ENCODE measurements at regions not wholly inside any gene's neighbourhood (a gene's known extent, or its start where the extent isn't known, plus 50 kb on each side); places are given as distances from the start of the nearest gene placed in this dataset.

DNA sequence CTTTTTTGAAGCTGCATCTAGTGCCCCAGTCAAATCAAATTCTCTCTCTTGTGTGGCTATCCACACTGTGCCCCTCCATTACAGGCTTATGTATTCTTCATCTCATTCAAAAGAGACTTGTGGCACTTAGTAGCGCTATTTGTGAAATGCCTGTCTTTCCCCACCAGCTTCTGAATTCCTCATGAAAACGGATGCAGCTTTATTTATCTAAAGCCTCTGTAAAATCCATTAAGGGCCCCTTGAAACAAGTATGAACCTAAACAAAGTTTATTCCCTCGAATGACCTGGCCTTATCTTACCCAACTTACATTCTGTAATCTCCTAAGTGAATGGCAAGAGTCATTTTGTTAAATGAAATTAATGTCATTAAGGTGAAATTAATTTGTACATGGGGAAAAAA is 417.4 kb upstream of the PIK3C3 start:
- DNase-seq: no peak

DNA sequence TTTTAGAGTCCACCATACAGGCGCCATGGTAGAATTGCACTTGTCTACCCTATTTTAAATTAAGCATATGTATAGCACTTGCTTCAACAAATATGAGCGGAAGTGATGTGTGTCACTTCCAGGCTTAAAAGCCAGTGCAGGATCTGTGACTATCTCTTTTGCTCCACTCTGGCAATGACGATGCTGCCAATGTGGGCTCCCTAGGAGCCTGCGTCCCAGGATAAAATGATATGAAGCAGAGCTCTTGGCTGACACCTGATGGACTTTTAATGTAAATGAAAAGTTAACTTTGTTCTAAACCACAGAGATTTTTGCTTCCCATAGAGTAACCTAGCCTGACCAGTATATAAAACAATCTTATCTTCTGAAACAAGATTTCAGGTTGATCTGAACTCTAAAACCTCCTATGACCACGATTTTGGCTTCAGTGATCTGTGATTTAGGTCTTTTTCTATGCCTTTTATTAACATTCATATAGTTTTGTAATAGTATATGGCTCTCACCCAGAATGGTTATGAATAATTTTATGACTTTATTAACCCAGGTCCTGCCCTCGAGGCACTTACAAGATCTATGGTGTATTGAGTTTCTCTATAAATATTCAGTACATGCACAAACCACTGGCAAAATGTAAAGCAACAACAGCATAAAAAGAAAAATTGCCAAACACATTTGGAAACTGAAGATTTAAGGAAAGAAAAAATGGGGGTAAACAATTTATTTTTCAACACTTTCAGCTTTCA is 422.5 kb upstream of the PIK3C3 start:
- no peak for DNase-seq

DNA sequence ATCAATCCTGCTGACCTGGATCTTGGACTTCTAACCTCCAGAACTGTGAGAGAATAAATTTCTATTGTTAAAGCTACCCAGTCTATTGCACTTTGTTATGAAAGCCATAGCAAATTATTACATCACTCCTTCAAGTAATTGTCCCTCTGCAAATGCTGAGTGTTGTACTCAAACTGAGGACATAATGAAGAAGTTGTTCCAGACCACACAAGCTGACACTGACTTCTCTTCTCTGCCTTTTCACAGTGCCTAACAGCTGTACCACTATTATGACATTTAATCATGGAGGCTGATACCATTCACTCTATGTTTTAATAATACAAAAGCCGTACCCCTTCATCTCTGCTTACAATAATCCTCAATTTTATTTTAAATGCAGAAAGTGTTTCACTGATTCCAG is 424.1 kb upstream of the PIK3C3 start:
- DNase-seq: no peak

DNA sequence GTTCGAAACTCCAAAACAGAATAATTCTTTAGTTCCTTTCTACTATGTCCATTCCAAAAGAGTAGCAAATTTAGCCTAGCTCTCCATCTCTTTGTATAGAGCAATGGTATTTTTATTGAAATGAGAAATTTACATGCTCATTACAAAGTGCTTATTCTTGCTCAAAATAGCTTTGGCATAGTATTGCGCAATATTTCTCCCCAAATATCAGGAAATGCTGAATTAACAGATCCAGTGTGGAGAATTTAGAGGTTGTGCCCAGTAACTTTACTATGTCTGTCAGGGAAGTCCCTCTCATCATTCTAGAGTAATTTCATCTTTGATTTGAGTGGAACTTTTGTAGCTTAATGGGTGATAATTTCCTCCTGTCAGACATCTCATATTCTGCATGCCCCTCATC is 425.9 kb upstream of the PIK3C3 start:
- DNase-seq: no peak

DNA sequence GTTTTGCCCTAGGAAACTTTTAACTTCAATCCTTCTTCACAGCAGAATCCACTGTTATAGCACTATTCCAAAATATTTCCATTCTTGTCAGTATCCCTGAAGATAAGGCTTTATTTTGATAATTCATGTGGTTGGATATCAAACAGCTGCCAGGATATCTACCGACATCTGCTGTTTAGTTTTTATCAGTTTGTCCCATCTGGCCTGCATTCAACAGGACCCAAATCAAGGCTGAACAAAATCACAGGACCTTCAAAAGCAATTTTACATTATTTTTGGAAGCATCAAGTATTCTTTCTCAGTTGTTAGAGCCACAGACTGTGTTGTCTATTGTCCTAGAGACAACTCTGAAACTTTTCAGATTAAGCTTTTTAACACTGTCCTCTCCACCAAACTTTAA is 429.0 kb upstream of the PIK3C3 start:
- DNase-seq: no peak

DNA sequence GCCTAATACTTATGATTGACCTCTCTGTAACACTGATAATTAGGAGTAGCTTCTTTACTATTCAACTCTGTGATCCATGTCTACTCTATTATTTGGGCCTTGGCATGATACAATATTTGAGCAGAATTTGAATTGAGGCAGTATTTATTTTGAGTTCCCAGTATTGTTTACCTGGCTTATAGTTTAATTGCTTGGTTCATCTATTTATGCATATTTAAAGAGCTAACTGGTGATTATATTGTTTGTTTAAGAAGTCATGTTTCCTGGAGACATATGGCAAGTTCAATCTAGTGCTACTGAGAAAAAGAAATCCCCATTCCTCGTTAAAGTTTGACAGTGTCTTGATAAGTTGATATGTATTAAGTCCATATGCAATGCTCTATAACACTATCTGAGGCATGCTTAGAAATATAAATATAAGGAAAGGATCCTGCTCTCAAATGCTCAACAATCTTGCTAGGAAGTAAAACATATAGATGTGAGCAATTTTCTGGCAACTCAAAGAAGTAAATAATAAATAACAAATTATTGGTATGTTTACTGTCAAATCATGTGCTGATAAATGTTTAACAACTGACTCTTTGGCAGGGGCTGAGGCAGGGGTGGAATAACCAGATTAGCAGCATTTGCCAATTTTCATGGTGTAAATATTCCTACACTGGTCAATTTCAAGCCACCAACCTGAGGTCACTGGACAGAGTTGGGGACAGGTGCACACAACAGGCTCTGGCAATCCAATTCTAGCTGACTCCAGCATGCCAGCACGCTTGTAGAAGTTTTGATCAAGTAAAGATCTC is 430.2 kb upstream of the PIK3C3 start:
- DNase-seq: no peak

DNA sequence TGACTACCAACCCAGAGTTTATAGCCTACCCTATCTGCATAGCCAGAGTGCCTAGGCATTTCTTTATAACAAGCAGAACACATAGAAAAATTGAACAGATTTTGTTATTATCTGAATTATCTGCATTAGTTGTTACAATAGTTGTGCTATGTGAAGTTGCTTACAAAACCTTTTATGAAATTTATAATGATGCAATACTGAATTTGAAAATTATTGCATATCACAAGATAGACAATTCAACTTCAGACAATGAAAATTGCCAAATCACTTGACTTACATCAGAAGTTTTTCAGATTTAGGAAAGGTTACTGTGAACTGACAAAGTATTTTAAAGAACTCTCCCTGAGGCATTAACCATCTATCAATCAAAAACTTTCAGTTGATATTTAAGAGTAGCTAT is 437.9 kb upstream of the PIK3C3 start:
- DNase-seq: no peak

DNA sequence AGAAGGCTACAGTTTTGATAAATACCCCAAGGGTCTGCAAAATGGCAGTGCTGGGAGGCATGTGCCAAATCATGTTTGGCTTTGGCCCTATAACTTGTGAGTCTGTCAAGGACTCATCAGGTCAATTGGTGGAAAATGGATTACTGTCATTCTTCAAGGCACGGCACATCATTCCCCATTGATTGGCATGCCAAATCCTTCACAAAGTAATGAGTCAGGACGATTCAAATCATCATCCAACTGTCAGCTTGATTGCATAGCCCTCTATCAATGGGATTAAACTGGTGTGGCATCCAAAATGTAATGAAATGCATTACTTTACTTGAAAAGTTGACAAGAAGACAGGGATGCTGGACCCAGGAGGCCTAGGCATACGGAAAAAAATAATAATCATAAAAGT is 441.6 kb upstream of the PIK3C3 start:
- DNase-seq: no peak

DNA sequence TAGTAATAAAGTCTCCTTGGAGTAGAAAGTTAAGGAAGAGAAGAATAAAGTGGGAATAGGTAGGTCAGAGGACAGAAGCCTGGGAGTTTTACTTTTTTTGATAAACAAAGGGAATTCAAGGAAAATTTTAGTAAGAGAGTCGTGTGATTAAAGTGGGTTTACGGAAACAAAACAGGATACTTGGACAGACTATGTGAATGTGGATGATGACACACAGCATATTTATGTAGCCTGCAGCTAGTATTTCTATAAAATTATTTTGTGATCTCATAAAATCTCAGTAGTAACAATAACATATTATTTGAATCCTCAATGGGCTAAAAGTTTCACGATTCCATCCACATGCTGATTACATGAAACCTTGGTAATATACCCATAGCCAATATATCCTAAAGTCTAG is 450.7 kb upstream of the PIK3C3 start:
- no peak for DNase-seq

DNA sequence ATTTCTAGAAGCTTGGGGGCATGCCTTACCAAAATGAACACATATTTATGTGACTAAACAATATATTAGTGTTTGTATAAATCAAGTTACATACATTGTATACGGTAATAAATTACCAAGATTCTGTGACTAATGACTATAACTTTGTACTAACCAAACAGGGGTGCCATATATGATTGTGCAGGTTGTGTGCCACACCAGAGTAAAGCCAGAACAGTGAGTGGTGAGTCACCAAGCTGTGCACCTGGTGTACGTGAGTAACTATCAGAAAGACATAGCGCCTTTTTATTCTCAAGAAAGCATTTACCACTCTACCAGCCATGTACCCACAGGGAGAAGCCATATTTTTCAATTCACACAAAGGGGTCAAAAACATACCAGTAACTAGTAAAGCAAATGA is 453.2 kb upstream of the PIK3C3 start:
- DNase-seq: no peak

DNA sequence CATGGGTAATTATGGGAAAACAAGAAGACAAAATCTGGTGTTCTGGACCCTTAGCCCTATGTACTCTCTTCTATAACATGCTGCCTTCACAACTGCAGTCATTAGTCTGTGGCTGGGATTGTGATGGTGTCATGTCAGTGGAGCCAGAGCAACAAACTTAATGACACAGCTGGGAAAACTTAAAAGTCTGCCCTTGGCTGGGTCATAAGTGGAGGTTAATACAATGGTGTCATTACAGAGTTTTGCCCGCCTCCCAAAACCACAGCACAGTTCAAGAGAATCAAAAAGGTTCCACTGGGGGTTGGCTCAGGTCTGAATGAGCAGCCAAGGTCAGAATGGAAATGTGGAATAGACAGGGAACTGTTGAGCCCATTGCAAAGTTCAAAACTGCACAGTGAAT is 455.7 kb upstream of the PIK3C3 start:
- DNase-seq: no peak

DNA sequence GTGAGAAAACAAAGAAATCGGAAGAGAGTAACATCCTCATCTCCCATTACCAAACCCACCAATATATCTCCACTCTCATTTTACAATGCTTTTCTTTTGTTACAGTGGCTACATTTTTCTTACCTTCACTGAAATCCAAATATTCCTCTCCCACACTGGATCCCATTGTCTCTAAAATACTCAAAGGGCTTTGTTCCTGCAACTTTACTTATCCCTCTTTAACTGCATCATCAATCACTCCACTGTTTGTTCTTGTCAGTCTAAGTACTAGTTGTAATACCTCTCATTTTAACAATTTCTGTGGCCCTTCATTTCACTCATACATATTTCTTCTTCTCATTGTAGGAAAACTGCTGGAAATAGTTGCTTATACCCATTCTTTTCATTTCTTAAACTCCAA is 464.2 kb upstream of the PIK3C3 start:
- no peak for DNase-seq

DNA sequence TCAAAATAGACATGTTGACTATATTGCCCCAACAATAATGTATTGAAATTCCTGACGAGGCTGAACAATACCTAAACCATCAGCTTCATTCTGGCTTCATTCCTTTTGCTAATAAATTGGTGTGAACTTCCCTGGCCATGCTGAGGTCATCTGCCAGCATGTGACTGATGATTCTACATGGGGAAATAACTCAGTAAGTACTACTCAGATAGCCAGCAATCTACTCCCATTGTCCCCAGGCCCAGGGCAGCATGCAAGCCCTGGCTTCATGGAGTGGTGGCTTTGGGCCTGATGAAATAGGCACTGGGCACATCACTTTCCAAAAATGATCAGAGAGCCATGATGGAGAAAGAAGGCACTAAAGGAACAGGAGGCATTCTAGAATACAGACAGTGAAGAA is 468.5 kb upstream of the PIK3C3 start:
- no peak for DNase-seq

DNA sequence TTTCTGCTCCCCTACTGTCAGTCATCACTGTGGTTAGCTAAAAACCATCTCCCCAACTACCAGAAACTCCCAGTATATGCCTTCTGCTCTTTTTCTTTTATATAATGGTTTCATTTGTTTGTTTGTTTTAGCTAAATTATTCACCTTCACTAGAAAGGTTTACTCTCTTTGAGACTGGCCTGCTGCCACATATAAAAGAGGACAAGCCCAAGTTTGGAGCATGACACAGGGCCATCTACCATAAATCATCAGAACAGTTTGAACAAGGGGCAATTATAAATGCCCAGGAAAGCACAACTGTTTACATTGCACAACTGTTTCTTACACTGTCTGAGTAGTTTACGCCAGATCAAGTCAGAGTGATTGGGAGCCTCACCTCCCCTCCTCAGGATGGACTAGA is 471.0 kb upstream of the PIK3C3 start:
- no peak for DNase-seq

DNA sequence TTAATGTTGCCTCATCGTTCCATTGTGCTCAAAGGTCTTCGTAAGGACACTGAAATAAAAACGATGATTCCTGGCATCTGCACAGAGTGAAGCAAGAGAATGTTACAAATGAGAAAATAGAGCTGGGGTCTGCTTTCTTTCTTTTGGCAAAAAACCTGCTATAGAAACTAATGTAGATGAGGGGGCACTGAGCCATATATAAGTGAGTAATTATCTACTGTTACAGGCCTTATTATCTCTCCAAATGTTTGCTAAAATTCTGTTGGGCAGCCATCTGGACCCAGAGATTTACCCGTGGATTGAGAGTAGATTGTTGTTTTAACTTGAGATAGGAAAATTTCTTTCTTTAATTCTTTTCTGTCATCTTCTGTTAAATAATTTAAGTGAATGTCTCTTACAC is 472.5 kb upstream of the PIK3C3 start:
- no peak for DNase-seq

DNA sequence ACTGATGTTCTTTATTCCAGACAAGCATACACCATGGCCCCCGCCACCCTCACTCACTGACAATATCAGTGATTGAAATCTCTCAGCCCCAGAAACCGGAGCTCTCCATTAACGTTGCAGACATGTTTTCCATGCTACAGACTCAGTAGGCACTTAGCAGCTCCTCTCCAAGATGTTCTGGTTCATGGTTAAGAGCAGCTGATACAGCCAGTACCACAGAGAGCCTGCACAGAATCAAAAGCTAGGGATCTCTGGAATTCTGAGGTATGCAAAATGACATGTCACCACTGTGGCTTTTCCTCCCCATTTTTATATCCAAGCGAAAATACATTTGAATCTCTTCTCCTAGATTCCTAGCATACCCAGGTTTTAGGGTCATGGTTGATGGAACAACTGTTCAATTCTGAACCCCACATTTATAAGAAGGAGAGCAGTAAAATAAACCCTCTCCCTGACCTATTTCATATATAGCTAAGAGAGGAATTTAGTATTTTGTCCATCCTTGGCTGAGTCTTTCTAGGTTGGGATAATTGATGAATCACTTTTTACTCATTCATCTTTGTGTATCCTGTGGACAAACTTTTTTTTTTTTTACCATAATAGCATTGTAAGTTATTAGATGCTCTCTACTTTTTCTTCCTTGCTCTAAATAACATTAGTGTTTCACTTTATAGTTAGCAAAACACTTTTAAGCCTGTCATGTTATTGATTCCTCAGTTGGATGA is 488.4 kb upstream of the PIK3C3 start:
- no peak for DNase-seq

DNA sequence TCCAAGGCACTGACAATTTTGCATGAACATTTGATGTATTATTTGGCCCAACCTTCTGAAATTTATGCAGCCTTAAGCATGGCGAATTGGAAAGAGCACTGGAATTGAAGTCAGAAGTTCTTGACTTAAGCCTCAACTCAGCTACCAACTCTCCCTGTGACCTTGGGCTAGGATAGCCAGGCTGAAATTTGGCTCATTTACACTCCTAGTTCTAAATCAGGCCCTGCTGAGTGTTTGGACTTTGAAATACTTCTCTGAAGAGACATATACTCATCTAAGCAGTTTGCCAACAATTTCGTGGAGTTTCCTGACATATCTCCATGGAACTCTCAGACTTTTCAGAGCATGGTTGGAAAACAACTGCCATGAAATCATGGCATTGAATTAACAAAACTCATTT is 489.6 kb upstream of the PIK3C3 start:
- no peak for DNase-seq

DNA sequence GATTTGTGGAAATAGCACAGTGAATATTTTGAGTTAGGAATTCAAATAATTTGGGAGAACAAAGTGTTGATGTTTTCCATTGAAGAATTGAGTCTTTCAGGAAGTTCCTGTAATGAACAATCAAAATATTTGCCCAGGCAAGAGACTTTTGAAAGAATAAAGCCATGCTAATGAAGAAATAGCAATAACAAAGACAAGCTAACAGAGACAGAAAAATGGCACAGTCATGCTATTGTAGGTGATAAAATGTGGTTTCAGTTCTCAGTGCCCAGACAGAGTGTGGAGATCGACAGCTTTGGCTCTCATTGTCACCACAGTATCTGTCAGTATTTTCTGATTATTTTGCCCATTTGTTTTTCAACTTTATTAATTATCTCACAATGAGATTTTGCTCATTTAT is 490.8 kb upstream of the PIK3C3 start:
- DNase-seq: no peak

DNA sequence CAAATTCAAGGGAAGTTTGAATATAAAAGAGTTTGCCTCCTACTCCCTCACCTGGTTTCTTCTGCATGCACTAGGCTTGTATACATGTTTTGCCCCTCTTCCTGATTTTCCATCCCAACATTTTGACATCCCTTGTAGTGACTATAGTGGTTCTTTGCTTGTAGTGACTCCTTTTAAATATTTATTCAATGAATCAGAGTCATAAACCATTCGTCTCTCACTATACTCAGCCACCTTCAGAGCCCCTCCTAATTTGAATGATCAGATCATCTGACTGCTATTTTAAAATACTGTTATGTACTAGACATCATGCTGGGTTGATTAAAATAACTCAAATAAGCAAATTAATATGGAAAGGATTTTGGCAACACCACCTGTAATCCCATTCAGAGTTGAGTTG is 492.1 kb upstream of the PIK3C3 start:
- no peak for DNase-seq

DNA sequence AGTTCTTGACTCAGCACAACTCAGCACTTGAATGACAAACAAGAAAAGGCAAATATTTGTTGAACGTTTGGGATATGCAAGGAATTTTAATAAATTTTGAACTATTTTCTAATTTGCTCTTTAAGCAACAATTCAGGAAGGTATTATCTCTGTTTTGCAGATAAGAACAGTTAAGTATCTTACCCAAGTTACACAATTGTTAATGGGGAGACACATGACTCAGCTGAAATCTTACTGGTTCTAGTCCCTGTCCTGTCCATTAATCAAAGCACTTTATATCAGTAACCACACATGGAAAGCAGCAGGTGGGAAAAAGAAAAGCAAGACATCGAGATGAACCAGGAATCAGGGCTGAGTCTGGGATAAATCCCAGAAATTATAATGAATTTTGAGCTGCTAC is 493.9 kb upstream of the PIK3C3 start:
- no peak for DNase-seq

DNA sequence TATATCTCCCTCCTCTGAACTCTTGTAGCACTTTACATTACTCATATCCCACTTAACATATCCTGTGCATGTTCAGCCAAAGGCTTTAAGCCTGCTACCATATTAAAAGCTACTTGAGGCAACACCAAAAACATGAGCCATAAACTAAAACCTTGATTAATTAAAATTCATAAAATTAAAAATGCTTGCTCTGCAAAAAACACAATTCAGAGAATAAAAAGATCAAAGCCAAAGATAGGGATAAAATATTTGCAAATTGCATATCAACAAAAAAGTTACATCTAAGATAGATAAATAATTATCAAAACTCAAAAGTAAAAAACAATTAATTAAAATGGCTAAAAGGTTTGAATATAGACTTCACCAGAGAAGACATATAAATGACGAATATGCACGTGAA is 495.4 kb upstream of the PIK3C3 start:
- DNase-seq: no peak

DNA sequence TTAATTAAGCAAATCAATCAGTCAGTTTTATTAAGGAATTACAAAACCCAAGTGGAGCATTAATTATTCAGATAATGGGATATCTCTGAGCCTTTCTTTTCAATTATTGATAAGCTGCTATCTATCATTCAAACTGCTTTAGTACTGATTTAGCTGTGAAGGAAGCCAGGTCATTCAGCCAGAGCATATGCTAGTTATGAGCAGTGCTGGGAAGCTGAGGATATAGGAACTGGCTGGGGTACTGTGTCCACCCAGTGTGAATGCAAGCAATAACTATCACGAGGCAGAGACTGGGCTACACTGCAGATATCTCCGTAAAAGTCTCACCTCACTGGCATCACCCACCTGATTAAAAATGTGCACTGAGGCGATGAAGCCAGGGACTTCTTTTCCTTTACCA is 496.7 kb upstream of the PIK3C3 start:
- no peak for DNase-seq

DNA sequence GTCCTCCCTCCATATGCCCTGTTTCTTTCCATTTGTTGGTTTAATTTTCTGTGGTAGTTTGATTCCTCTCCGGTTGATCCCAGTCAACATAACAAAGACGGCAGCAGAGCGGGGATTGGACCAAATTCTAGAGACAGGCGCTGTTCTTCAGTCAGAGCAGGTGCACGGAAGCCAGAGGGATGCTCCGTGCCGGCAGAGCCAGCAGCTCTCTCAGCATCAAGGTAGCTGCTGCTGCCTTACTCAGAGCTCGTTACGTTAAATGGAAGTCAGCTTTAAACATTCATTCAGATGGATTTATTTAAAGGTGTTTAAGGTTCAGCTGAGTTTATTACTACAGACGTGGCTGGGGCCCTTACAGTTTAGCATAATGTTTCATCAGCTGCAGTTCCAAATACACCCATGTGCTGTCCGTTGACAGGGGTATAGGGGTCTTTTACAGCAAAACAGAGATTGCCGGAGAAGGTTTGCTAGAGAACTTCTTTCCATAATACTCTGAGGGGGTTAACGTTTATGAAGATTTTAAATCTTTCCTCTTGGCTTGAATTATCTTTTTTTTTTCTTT is 497.2 kb upstream of the PIK3C3 start:
- DNase-seq: no peak

DNA sequence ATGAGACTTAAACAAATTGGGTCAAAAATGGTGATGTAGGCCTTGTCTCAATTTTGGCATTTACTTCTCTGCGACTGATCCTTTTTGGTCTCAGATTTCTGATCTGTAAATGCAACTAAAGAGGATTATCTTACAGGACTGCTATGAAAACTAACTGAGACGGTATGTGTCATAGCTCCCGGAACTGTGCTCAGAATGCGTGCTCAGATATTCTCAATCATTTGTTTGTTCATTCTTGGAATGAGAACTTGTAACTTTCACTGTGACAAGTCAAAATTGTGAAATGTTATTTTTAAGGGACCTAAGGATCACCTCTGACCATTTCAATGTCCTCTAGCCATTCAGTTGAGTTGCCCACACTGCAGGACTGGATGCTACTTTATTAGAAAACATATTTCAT is 498.2 kb upstream of the PIK3C3 start:
- DNase-seq: no peak

Data from inflammatory macrophage treated with lipopolysaccharide for 1 hour (primary cell).